Gastrocnemius medialis (tissue), 4 donors: ENCODE measurements at regions not wholly inside any gene's neighbourhood (a gene's known extent, or its start where the extent isn't known, plus 50 kb on each side); places are given as distances from the start of the nearest gene placed in this dataset.

Source experiments
- POLR2A ChIP-seq, 2 donors: fragments of 450-650 bp; IDR thresholded peaks; one replicate each; pipeline ENCODE4 v1.6.1; 2017; ENCODE audit warnings: antibody characterized with exemption in 2 of 2, mild to moderate bottlenecking in 2 of 2, moderate library complexity in 2 of 2
- TF ChIP-seq, protein P1 (sequence below), 5 experiments: fragments of 450-650 bp in 3 of 5; fragments of 200-600 bp in 2 of 5; sonication (generic) in 2 of 5; IDR thresholded peaks in 4 of 5; conservative IDR thresholded peaks in 1 of 5; 1 replicate in 4 of 5; 2 replicates in 1 of 5; pipeline ENCODE4 v1.5.1; 2016 to 2019; ENCODE audit warnings: antibody characterized with exemption in 5 of 5, mild to moderate bottlenecking in 3 of 5, moderate library complexity in 3 of 5

DNA sequence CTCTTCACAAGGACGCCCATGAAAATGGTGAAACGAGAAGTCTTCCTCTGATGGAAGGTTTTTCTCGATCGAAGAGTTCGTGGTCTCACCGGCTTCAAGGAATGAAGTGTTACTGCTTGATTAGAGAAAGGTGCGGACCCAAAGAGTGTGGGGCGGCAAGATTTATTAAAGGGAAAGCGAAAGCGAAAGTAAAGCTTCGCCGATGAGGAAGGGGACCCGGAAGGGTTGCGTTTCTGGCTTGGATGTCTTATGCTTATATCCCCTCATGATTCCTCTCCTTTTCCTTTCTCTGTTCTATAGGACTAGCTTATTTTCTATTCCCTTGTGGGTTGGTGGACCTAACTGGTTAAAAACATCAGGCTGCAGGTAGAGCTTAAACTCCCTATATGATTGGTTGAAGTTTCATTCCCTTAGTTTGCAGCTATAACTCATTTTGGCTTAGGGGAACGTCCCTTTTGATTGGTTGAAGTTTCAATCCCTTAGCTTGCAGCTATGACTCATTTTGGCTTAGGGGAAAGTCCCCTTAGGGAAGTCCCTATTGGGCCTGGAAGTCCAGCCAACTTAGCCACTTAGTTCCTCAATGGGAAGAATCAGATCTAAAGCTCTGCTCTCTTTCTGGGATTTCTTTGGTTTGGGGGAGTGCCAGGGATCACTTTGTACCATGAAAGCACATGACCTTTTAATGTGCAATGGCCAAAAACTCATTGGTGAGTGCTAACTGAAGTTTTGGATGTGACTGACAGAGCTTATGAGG, 1025.0 kb upstream of the PCDH10 start:
- TF ChIP-seq, protein P1, sequence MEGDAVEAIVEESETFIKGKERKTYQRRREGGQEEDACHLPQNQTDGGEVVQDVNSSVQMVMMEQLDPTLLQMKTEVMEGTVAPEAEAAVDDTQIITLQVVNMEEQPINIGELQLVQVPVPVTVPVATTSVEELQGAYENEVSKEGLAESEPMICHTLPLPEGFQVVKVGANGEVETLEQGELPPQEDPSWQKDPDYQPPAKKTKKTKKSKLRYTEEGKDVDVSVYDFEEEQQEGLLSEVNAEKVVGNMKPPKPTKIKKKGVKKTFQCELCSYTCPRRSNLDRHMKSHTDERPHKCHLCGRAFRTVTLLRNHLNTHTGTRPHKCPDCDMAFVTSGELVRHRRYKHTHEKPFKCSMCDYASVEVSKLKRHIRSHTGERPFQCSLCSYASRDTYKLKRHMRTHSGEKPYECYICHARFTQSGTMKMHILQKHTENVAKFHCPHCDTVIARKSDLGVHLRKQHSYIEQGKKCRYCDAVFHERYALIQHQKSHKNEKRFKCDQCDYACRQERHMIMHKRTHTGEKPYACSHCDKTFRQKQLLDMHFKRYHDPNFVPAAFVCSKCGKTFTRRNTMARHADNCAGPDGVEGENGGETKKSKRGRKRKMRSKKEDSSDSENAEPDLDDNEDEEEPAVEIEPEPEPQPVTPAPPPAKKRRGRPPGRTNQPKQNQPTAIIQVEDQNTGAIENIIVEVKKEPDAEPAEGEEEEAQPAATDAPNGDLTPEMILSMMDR (IDR thresholded peaks at IDR 0.05 in 4 of 5, conservative IDR thresholded peaks at IDR 0.05 in 1 of 5) = no peak
- no peak for TF ChIP-seq POLR2A (IDR thresholded peaks at IDR 0.05)
